AG04450 (cell line): ENCODE measurements at regions not wholly inside any gene's neighbourhood (a gene's known extent, or its start where the extent isn't known, plus 50 kb on each side); places are given as distances from the start of the nearest gene placed in this dataset.

Experiments
- CTCF ChIA-PET: fragments of 300-600, 350-600 bp; formaldehyde crosslinking; extraction: SDS; loops from one replicate; lab custom pipeline; 2022; ENCODE audit warnings: antibody characterized with exemption, inconsistent platforms; lab: Charles Lee
- POLR2A ChIA-PET: fragments of 350-600 bp; formaldehyde crosslinking; extraction: SDS; loops from one replicate; lab custom pipeline; 2021; ENCODE audit warnings: antibody characterized with exemption, inconsistent platforms; lab: Yijun Ruan, JAX
- DNase-seq: peaks from one replicate; pipeline ENCODE4 v3.0.0-alpha.2; 2011; ENCODE audit warnings: low read depth, low spot score
- H3K27ac ChIP-seq: one replicate; pipeline ENCODE4 v1.5.1; 2012; ENCODE audit warnings: low read depth, low read length, control low read depth
- H3K27me3 ChIP-seq: one replicate; pipeline ENCODE4 v1.6.0; 2012; ENCODE audit warnings: low read length; ENCODE audit not compliant: control insufficient read depth, insufficient read depth
- H3K4me3 ChIP-seq: 2 replicates; pipeline ENCODE4 v1.5.1; 2011; ENCODE audit warnings: mild to moderate bottlenecking, low read depth, low read length, control low read depth
- H3K9me3 ChIP-seq: 2 replicates; pipeline ENCODE4 v1.5.1; 2012; ENCODE audit warnings: low read length; ENCODE audit not compliant: control insufficient read depth, insufficient read depth
- CTCF ChIP-seq: IDR thresholded peaks from 2 replicates; pipeline ENCODE4 v1.5.1; 2011; ENCODE audit warnings: low read depth, low read length, control low read depth, inconsistent platforms

- Histone ChIP-seq H3K4me3 (no peak overlapping the region), H3K27ac (no peak overlapping the region), H3K27me3 (no peaks in the 10 kb centered on the region), H3K9me3 (no peaks in the 10 kb centered on the region)
- DNase-seq, result no peak
- ChIA-PET POLR2A (interaction anchor here (0.6 kb wide), 1 partner anchor 153 kb away, joined by 3 read pairs; no protein-coding TSS in a partner anchor), CTCF (interaction anchor here (1.1 kb wide), 1 partner anchor 480 kb away, joined by 3 read pairs; no protein-coding TSS in a partner anchor)
- no peak for TF ChIP-seq CTCF
These were observed 755.2 kb downstream of the METTL15 start for GRCh38 chr11:28863422-28863821.

- Histone ChIP-seq H3K27me3 (no peaks in the 10 kb centered on the region), H3K27ac (no peak overlapping the region), H3K4me3 (no peak overlapping the region), H3K9me3 (peaks cover 10% of the 10 kb centered on the region)
- POLR2A ChIA-PET, result no interaction called here
- CTCF ChIA-PET, result interaction anchor here (1.4 kb wide), 1 partner anchor 299 kb away, joined by 3 read pairs; no protein-coding TSS in a partner anchor
- DNase-seq, result no peak
- TF ChIP-seq CTCF, result no peak
These were observed 752.7 kb downstream of the METTL15 start for GRCh38 chr11:28860893-28861292.

GRCh38 chr11:28858076-28858475 lies 749.9 kb downstream of the METTL15 start:
- DNase-seq, result no peak
- H3K4me3 ChIP-seq, result no peak overlapping the region

GRCh38 chr11:28849053-28849452 lies 740.9 kb downstream of the METTL15 start:
- Histone ChIP-seq H3K9me3 (peaks cover 7% of the 10 kb centered on the region; the same call in 1 of the 2 replicates), H3K27me3 (no peaks in the 10 kb centered on the region), H3K4me3 (no peak overlapping the region), H3K27ac (no peak overlapping the region)
- TF ChIP-seq CTCF, result no peak
- no peak for DNase-seq
- CTCF ChIA-PET, result no interaction called here
- POLR2A ChIA-PET, result no interaction called here

More at GRCh38 chr11:28858076-28858475, 749.9 kb downstream of the METTL15 start:
- Histone ChIP-seq H3K9me3 (peaks cover 10% of the 10 kb centered on the region), H3K27ac (no peak overlapping the region), H3K27me3 (no peaks in the 10 kb centered on the region)
- no peak for TF ChIP-seq CTCF
- CTCF ChIA-PET, result no interaction called here
- POLR2A ChIA-PET, result no interaction called here

- POLR2A ChIA-PET, result no interaction called here
- peaks cover 4% of the 10 kb centered on the region; the same call in 1 of the 2 replicates for H3K9me3 ChIP-seq
- no peaks in the 10 kb centered on the region for H3K27me3 ChIP-seq
- H3K4me3 ChIP-seq, result no peak overlapping the region
- H3K27ac ChIP-seq, result no peak overlapping the region
- DNase-seq, result no peak
- CTCF ChIA-PET, result no interaction called here
- TF ChIP-seq CTCF, result no peak
These were observed 734.5 kb downstream of the METTL15 start for GRCh38 chr11:28842716-28843115.
